ENCODE measurements at regions not wholly inside any gene's neighbourhood (a gene's known extent, or its start where the extent isn't known, plus 50 kb on each side); places are given as distances from the start of the nearest gene placed in this dataset.
"Not testable (repeated sequence)": the region's sequence is repeated elsewhere in the genome, so short reads cannot be mapped to it uniquely, and the experiment has no call there.

- no peak for DNase-seq (ENCODE audit: low read depth in 4 of 4, low spot score in 3 of 4)
These were observed 60.2 kb downstream of the GLUL start for GRCh38 chr1:182331387-182331786.

- DNase-seq (ENCODE audit: low read depth in 4 of 4, low spot score in 3 of 4), result no peak
These were observed 61.3 kb downstream of the GLUL start for GRCh38 chr1:182330303-182330702.

- no peak for DNase-seq (ENCODE audit: low read depth in 4 of 4, low spot score in 3 of 4)
These were observed 62.1 kb downstream of the GLUL start for GRCh38 chr1:182329471-182329870.

- DNase-seq (ENCODE audit: low read depth in 4 of 4, low spot score in 3 of 4), result no peak
These were observed 63.0 kb downstream of the GLUL start for GRCh38 chr1:182328591-182328990.

GRCh38 chr1:182325339-182325738, 66.3 kb downstream of the GLUL start:
- DNase-seq (ENCODE audit: low read depth in 4 of 4, low spot score in 3 of 4), result no peak

- DNase-seq (ENCODE audit: low read depth in 4 of 4, low spot score in 3 of 4), result not testable (repeated sequence)
These were observed 70.1 kb downstream of the GLUL start for GRCh38 chr1:182321532-182321931.

- no peak for DNase-seq (ENCODE audit: low read depth in 4 of 4, low spot score in 3 of 4)
These were observed 73.9 kb downstream of the GLUL start for GRCh38 chr1:182317611-182318161.

- DNase-seq (ENCODE audit: low read depth in 4 of 4, low spot score in 3 of 4), result not testable (repeated sequence)
These were observed 75.1 kb downstream of the GLUL start for GRCh38 chr1:182316454-182316853.

GRCh38 chr1:182315167-182315556, 76.4 kb downstream of the GLUL start:
- no peak for DNase-seq (ENCODE audit: low read depth in 4 of 4, low spot score in 3 of 4)

GRCh38 chr1:182309631-182310351, 81.8 kb downstream of the GLUL start:
- DNase-seq (ENCODE audit: low read depth in 4 of 4, low spot score in 3 of 4), result no peak

GRCh38 chr1:182308826-182309225, 82.8 kb downstream of the GLUL start:
- DNase-seq (ENCODE audit: low read depth in 4 of 4, low spot score in 3 of 4), result no peak

GRCh38 chr1:182307486-182307885, 84.1 kb downstream of the GLUL start:
- not testable (repeated sequence) for DNase-seq (ENCODE audit: low read depth in 4 of 4, low spot score in 3 of 4)

- no peak for DNase-seq (ENCODE audit: low read depth in 4 of 4, low spot score in 3 of 4)
These were observed 85.7 kb downstream of the GLUL start for GRCh38 chr1:182305861-182306260.

- no peak for DNase-seq (ENCODE audit: low read depth in 4 of 4, low spot score in 3 of 4)
These were observed 87.0 kb downstream of the GLUL start for GRCh38 chr1:182304627-182305026.

- no peak for DNase-seq (ENCODE audit: low read depth in 4 of 4, low spot score in 3 of 4)
These were observed 87.4 kb downstream of the GLUL start for GRCh38 chr1:182304218-182304617.

- DNase-seq (ENCODE audit: low read depth in 4 of 4, low spot score in 3 of 4), result no peak
These were observed 87.8 kb downstream of the GLUL start for GRCh38 chr1:182303778-182304177.

- no peak for DNase-seq (ENCODE audit: low read depth in 4 of 4, low spot score in 3 of 4)
These were observed 90.0 kb downstream of the GLUL start for GRCh38 chr1:182301467-182302198.

- no peak for DNase-seq (ENCODE audit: low read depth in 4 of 4, low spot score in 3 of 4)
These were observed 90.6 kb downstream of the GLUL start for GRCh38 chr1:182301026-182301436.

- no peak for DNase-seq (ENCODE audit: low read depth in 4 of 4, low spot score in 3 of 4)
These were observed 91.6 kb downstream of the GLUL start for GRCh38 chr1:182299728-182300616.

GRCh38 chr1:182299054-182299727, 92.4 kb downstream of the GLUL start:
- DNase-seq (ENCODE audit: low read depth in 4 of 4, low spot score in 3 of 4), result not testable (repeated sequence)
